ENCODE measurements at regions not wholly inside any gene's neighbourhood (a gene's known extent, or its start where the extent isn't known, plus 50 kb on each side); places are given as distances from the start of the nearest gene placed in this dataset.

- TF ChIP-seq CTCF (IDR thresholded peaks at IDR 0.05; ENCODE audit: low read depth, low read length) (no peak), POLR2A (IDR thresholded peaks at IDR 0.05; ENCODE audit: extremely low read depth, insufficient read length) (no peak), MAX (IDR thresholded peaks at IDR 0.05; ENCODE audit: low read depth, low read length) (no peak), MYC (IDR thresholded peaks at IDR 0.05; ENCODE audit: low read depth, low read length) (no peak)
Measured at GRCh38 chr6:51526922-51527321, 560.5 kb downstream of the PKHD1 start.
